Activated CD8-positive, alpha-beta T cell treated with anti-CD3 and anti-CD28 coated beads for 36 hours (primary cell): ENCODE measurements at regions not wholly inside any gene's neighbourhood (a gene's known extent, or its start where the extent isn't known, plus 50 kb on each side); places are given as distances from the start of the nearest gene placed in this dataset.

Experiments used
- ATAC-seq: fragments of 200-7000 bp; cut with Tn5 transposase; one replicate; pipeline ENCODE4 v1.10.0; 2021; ENCODE audit warnings: mild to moderate bottlenecking, moderate library complexity
- CTCF ChIA-PET: fragments of 350-600 bp; sonication (Branson Sonifier 250); formaldehyde crosslinking; loops from one replicate; lab custom pipeline; 2021; ENCODE audit warnings: antibody characterized with exemption; lab: Charles Lee
- POLR2A ChIA-PET: fragments of 350-600 bp; sonication (Branson Sonifier 250); formaldehyde crosslinking; loops from one replicate; lab custom pipeline; 2021; ENCODE audit warnings: antibody characterized with exemption; lab: Charles Lee
- DNase-seq: peaks from one replicate; pipeline ENCODE4 v3.0.0-alpha.2; 2020
- H3K27ac Mint-ChIP-seq: one replicate; pipeline ENCODE4 v1.8.0; 2021; ENCODE audit warnings: mild to moderate bottlenecking, mixed read lengths
- H3K27me3 Mint-ChIP-seq: one replicate; pipeline ENCODE4 v1.8.0; 2021; ENCODE audit warnings: mixed read lengths
- H3K36me3 Mint-ChIP-seq: one replicate; pipeline ENCODE4 v1.8.0; 2021; ENCODE audit warnings: low read depth, mixed read lengths
- H3K4me1 Mint-ChIP-seq: one replicate; pipeline ENCODE4 v1.8.0; 2021; ENCODE audit warnings: low read depth, mixed read lengths
- H3K4me3 Mint-ChIP-seq: one replicate; pipeline ENCODE4 v1.8.0; 2021; ENCODE audit warnings: mild to moderate bottlenecking, moderate library complexity, mixed read lengths
- H3K9me3 Mint-ChIP-seq: one replicate; pipeline ENCODE4 v1.8.0; 2021; ENCODE audit warnings: mixed read lengths
- CTCF ChIP-seq: fragments of 200-600 bp; IDR thresholded peaks from one replicate; pipeline ENCODE4 v1.8.0; 2022; ENCODE audit warnings: antibody characterized with exemption, mild to moderate bottlenecking
- intact Hi-C: fragments of 100-400 bp; cut with micrococcal nuclease; formaldehyde crosslinking; loops from one replicate; pipeline ENCODE4 v1.10.0; 2022

GRCh38 chr14:71585361-71585760 lies 346.9 kb upstream of the RGS6 start:
- H3K4me3 Mint-ChIP-seq: no peak overlapping the region
- peaks cover 34% of the 10 kb centered on the region for H3K4me1 Mint-ChIP-seq
- ATAC-seq: no peak
- DNase-seq: no peak
- ChIA-PET CTCF (no interaction called here), POLR2A (no interaction called here)
- TF ChIP-seq CTCF: no peak
- H3K27ac Mint-ChIP-seq: no peak overlapping the region
- peaks cover 19% of the 10 kb centered on the region for H3K36me3 Mint-ChIP-seq
- intact Hi-C loops: no loop called here
- no peaks in the 10 kb centered on the region for H3K27me3 Mint-ChIP-seq
- H3K9me3 Mint-ChIP-seq: no peaks in the 10 kb centered on the region

GRCh38 chr14:71586131-71586897 lies 345.9 kb upstream of the RGS6 start:
- Mint-ChIP-seq H3K27me3 (no peaks in the 10 kb centered on the region), H3K4me3 (no peak overlapping the region), H3K36me3 (peaks cover 19% of the 10 kb centered on the region), H3K9me3 (no peaks in the 10 kb centered on the region), H3K27ac (no peak overlapping the region), H3K4me1 (peaks cover 37% of the 10 kb centered on the region)
- intact Hi-C loops: no loop called here
- ATAC-seq (no peak), DNase-seq (no peak)
- ChIA-PET CTCF (no interaction called here), POLR2A (interaction anchor here (0.6 kb wide), 1 partner anchor 10 kb away, joined by 3 read pairs; no protein-coding TSS in a partner anchor)
- no peak for TF ChIP-seq CTCF

GRCh38 chr14:71588028-71588427 lies 344.2 kb upstream of the RGS6 start:
- Mint-ChIP-seq H3K36me3 (peaks cover 19% of the 10 kb centered on the region), H3K27me3 (no peaks in the 10 kb centered on the region), H3K27ac (no peak overlapping the region), H3K4me1 (peaks cover 42% of the 10 kb centered on the region), H3K9me3 (no peaks in the 10 kb centered on the region), H3K4me3 (no peak overlapping the region)
- ChIA-PET POLR2A (no interaction called here), CTCF (no interaction called here)
- ATAC-seq: no peak
- TF ChIP-seq CTCF: no peak
- intact Hi-C loops: no loop called here
- no peak for DNase-seq

- ATAC-seq: no peak
- H3K9me3 Mint-ChIP-seq: no peaks in the 10 kb centered on the region
- no peak overlapping the region for H3K27ac Mint-ChIP-seq
- no peaks in the 10 kb centered on the region for H3K27me3 Mint-ChIP-seq
- ChIA-PET CTCF (no interaction called here), POLR2A (no interaction called here)
- intact Hi-C loops: no loop called here
- no peak overlapping the region for H3K4me3 Mint-ChIP-seq
- DNase-seq: no peak
- peaks cover 17% of the 10 kb centered on the region for H3K36me3 Mint-ChIP-seq
- TF ChIP-seq CTCF: no peak
- peaks cover 43% of the 10 kb centered on the region for H3K4me1 Mint-ChIP-seq
These were observed 343.5 kb upstream of the RGS6 start for GRCh38 chr14:71588576-71589215.

- DNase-seq (no peak), ATAC-seq (no peak)
- no peaks in the 10 kb centered on the region for H3K27me3 Mint-ChIP-seq
- ChIA-PET POLR2A (no interaction called here), CTCF (no interaction called here)
- peaks cover 15% of the 10 kb centered on the region for H3K36me3 Mint-ChIP-seq
- no peak overlapping the region for H3K27ac Mint-ChIP-seq
- TF ChIP-seq CTCF: no peak
- no peak overlapping the region for H3K4me3 Mint-ChIP-seq
- intact Hi-C loops: loop anchor here (5.0 kb wide), 1 partner anchor 32 kb away; no protein-coding TSS in a partner anchor
- H3K4me1 Mint-ChIP-seq: peaks cover 50% of the 10 kb centered on the region
- H3K9me3 Mint-ChIP-seq: no peaks in the 10 kb centered on the region
These were observed 342.6 kb upstream of the RGS6 start for GRCh38 chr14:71589609-71590008.
